GM19239 (cell line): ENCODE measurements at regions not wholly inside any gene's neighbourhood (a gene's known extent, or its start where the extent isn't known, plus 50 kb on each side); places are given as distances from the start of the nearest gene placed in this dataset.
"Not testable (repeated sequence)": the region's sequence is repeated elsewhere in the genome, so short reads cannot be mapped to it uniquely, and the experiment has no call there.

ENCODE experiments used
- DNase-seq: peaks from one replicate; pipeline ENCODE4 v3.0.0; 2011; ENCODE audit warnings: low spot score; ENCODE audit not compliant: insufficient read length
- FAIRE-seq: peaks from 2 replicates; lab custom pipeline; 2011; peaks lifted over from hg19 to GRCh38; lab: Jason Lieb, UNC

GRCh38 chr16:29179401-29180205 lies 194.8 kb downstream of the LAT start:
- not testable (repeated sequence) for FAIRE-seq, DNase-seq

- not testable (repeated sequence) for DNase-seq, FAIRE-seq
Observed at GRCh38 chr16:29177888-29178726, 193.3 kb downstream of the LAT start.

- DNase-seq, FAIRE-seq: not testable (repeated sequence)
Observed at GRCh38 chr16:29177203-29177887, 192.5 kb downstream of the LAT start.

- DNase-seq, FAIRE-seq: not testable (repeated sequence)
Observed at GRCh38 chr16:29176822-29177202, 192.0 kb downstream of the LAT start.

GRCh38 chr16:29176154-29176470 lies 191.3 kb downstream of the LAT start:
- FAIRE-seq, DNase-seq: not testable (repeated sequence)

GRCh38 chr16:29175411-29176153 lies 190.7 kb downstream of the LAT start:
- DNase-seq, FAIRE-seq: not testable (repeated sequence)

- not testable (repeated sequence) for DNase-seq
Observed at GRCh38 chr16:29173371-29174305, 188.8 kb downstream of the LAT start.

GRCh38 chr16:29172098-29172724 lies 187.4 kb downstream of the LAT start:
- FAIRE-seq, DNase-seq: not testable (repeated sequence)

More at GRCh38 chr16:29173371-29174305, 188.8 kb downstream of the LAT start:
- not testable (repeated sequence) for FAIRE-seq

- not testable (repeated sequence) for FAIRE-seq, DNase-seq
Observed at GRCh38 chr16:29171296-29171695, 186.4 kb downstream of the LAT start.

GRCh38 chr16:29170393-29171119 lies 185.7 kb downstream of the LAT start:
- FAIRE-seq, DNase-seq: not testable (repeated sequence)

- not testable (repeated sequence) for DNase-seq
Observed at GRCh38 chr16:29169295-29169994, 184.6 kb downstream of the LAT start.

GRCh38 chr16:29168515-29169259 lies 183.8 kb downstream of the LAT start:
- not testable (repeated sequence) for DNase-seq, FAIRE-seq

More at GRCh38 chr16:29169295-29169994, 184.6 kb downstream of the LAT start:
- FAIRE-seq: not testable (repeated sequence)

GRCh38 chr16:29164442-29165089 lies 179.7 kb downstream of the LAT start:
- not testable (repeated sequence) for DNase-seq, FAIRE-seq

GRCh38 chr16:29160171-29160570 lies 175.3 kb downstream of the LAT start:
- not testable (repeated sequence) for DNase-seq, FAIRE-seq

- not testable (repeated sequence) for FAIRE-seq, DNase-seq
Observed at GRCh38 chr16:29159603-29160002, 174.8 kb downstream of the LAT start.

- FAIRE-seq (no peak), DNase-seq (no peak)
Observed at GRCh38 chr16:29158785-29159184, 173.9 kb downstream of the LAT start.
